CD14-positive monocyte (primary cell): ENCODE measurements at regions not wholly inside any gene's neighbourhood (a gene's known extent, or its start where the extent isn't known, plus 50 kb on each side); places are given as distances from the start of the nearest gene placed in this dataset.
"Not testable (repeated sequence)": the region's sequence is repeated elsewhere in the genome, so short reads cannot be mapped to it uniquely, and the experiment has no call there.

Experiments
- DNase-seq, 3 donors: peaks; one replicate each; pipeline ENCODE4 v3.0.0-alpha.2; 2011 to 2022
- H2AFZ ChIP-seq: 2 replicates; pipeline ENCODE4 v1.6.0; 2012; ENCODE audit warnings: mild to moderate bottlenecking, low read depth, low read length, inconsistent platforms; ENCODE audit not compliant: insufficient read depth, poor library complexity, severe bottlenecking
- H3K27ac ChIP-seq, 2 donors: 1 replicate in 1 of 2; 2 replicates in 1 of 2; pipeline ENCODE4 v1.5.1; 2012 to 2013; ENCODE audit warnings: low read length in 2 of 2, control low read depth in 1 of 2, inconsistent platforms in 1 of 2, low read depth in 1 of 2, mild to moderate bottlenecking in 1 of 2
- H3K27me3 ChIP-seq, 2 donors: one replicate each; pipeline versions ENCODE4 v1.6.0 to v1.6.1; 2011 to 2013; ENCODE audit warnings: low read length in 2 of 2; ENCODE audit not compliant: control insufficient read depth in 2 of 2, insufficient read depth in 2 of 2
- H3K36me3 ChIP-seq, 2 donors: replicated peaks in 1 of 2; 1 replicate in 1 of 2; 2 replicates in 1 of 2; pipeline versions ENCODE4 v1.5.1 to v1.6.1; 2012 to 2013; ENCODE audit warnings: low read length in 2 of 2, control low read depth in 1 of 2, inconsistent platforms in 1 of 2, mild to moderate bottlenecking in 1 of 2; ENCODE audit not compliant: insufficient read depth in 2 of 2, control insufficient read depth in 1 of 2
- H3K4me1 ChIP-seq, 2 donors: 1 replicate in 1 of 2; 2 replicates in 1 of 2; pipeline versions ENCODE4 v1.5.1 to v1.6.1; 2012 to 2013; ENCODE audit warnings: low read length in 2 of 2, control low read depth in 1 of 2, inconsistent platforms in 1 of 2, mild to moderate bottlenecking in 1 of 2, moderate library complexity in 1 of 2; ENCODE audit not compliant: insufficient read depth in 2 of 2, control insufficient read depth in 1 of 2
- H3K4me2 ChIP-seq: replicated peaks from 2 replicates; pipeline ENCODE3; 2012; ENCODE audit warnings: low read length, moderate library complexity, mild to moderate bottlenecking; ENCODE audit not compliant: poor library complexity, severe bottlenecking; ENCODE audit errors: extremely low read depth
- H3K4me3 ChIP-seq, 3 experiments: fragments of 200-600 bp in 1 of 3; sonication (generic) in 1 of 3; replicated peaks in 1 of 3; 1 replicate in 2 of 3; 2 replicates in 1 of 3; pipeline ENCODE4 v1.5.1; 2011 to 2013; ENCODE audit warnings: low read length in 3 of 3, mild to moderate bottlenecking in 3 of 3, control low read depth in 2 of 3, low read depth in 2 of 3, inconsistent platforms in 1 of 3, moderate library complexity in 1 of 3
- H3K79me2 ChIP-seq: 2 replicates; pipeline ENCODE4 v1.6.0; 2012; ENCODE audit warnings: mild to moderate bottlenecking, control low read depth, inconsistent platforms, low read length, moderate library complexity; ENCODE audit not compliant: insufficient read depth
- H3K9ac ChIP-seq: 2 replicates; pipeline ENCODE4 v1.6.0; 2017; ENCODE audit warnings: low read length, mild to moderate bottlenecking; ENCODE audit not compliant: insufficient read depth, poor library complexity, severe bottlenecking
- H3K9me3 ChIP-seq, 2 donors: replicated peaks in 1 of 2; 1 replicate in 1 of 2; 2 replicates in 1 of 2; pipeline versions ENCODE4 v1.5.1 to v1.6.1; 2012 to 2013; ENCODE audit warnings: low read length in 2 of 2, control low read depth in 1 of 2; ENCODE audit not compliant: control insufficient read depth in 1 of 2, insufficient read depth in 1 of 2
- H4K20me1 ChIP-seq: 2 replicates; pipeline ENCODE4 v1.6.0; 2012; ENCODE audit warnings: mild to moderate bottlenecking, low read length, control low read depth, moderate library complexity; ENCODE audit not compliant: insufficient read depth
- H3K27ac Mint-ChIP-seq, 7 donors: one replicate each; pipeline ENCODE4 v1.8.0; 2020; ENCODE audit warnings: mild to moderate bottlenecking in 7 of 7, mixed read lengths in 7 of 7, moderate library complexity in 6 of 7, inconsistent platforms in 2 of 7
- H3K27me3 Mint-ChIP-seq, 3 donors: one replicate each; pipeline ENCODE4 v1.8.0; 2021 to 2022; ENCODE audit warnings: low read depth in 3 of 3, mild to moderate bottlenecking in 3 of 3, mixed read lengths in 3 of 3, moderate library complexity in 3 of 3, inconsistent platforms in 1 of 3
- H3K36me3 Mint-ChIP-seq, 2 donors: one replicate each; pipeline ENCODE4 v1.8.0; 2020; ENCODE audit warnings: mixed read lengths in 2 of 2, inconsistent platforms in 1 of 2, mild to moderate bottlenecking in 1 of 2
- H3K4me1 Mint-ChIP-seq: one replicate; pipeline ENCODE4 v1.8.0; 2020; ENCODE audit warnings: mild to moderate bottlenecking, mixed read lengths
- H3K4me3 Mint-ChIP-seq, 2 donors: one replicate each; pipeline ENCODE4 v1.8.0; 2020; ENCODE audit warnings: mild to moderate bottlenecking in 2 of 2, mixed read lengths in 2 of 2, moderate library complexity in 1 of 2
- H3K9me3 Mint-ChIP-seq, 7 donors: one replicate each; pipeline ENCODE4 v1.8.0; 2020 to 2022; ENCODE audit warnings: mixed read lengths in 7 of 7, mild to moderate bottlenecking in 6 of 7, moderate library complexity in 6 of 7, inconsistent platforms in 2 of 7
- WGBS: methylation state at CpG from one replicate; pipeline ENCODE4 v1.1.5; 2013; ENCODE audit warnings: missing lambda C conversion rate; ENCODE audit not compliant: insufficient coverage; 5-methylcytosine and 5-hydroxymethylcytosine counted together
- intact Hi-C, 2 donors: fragments of 100-400 bp; cut with micrococcal nuclease; formaldehyde crosslinking; loops; one replicate each; pipeline versions ENCODE4 v1.15.0 to v1.15.1; 2023
- TF ChIP-seq, protein P1 (sequence below): fragments of 200-600 bp; IDR thresholded peaks from one replicate; pipeline ENCODE4 v1.8.0; 2022; ENCODE audit warnings: antibody characterized with exemption, mild to moderate bottlenecking

DNA sequence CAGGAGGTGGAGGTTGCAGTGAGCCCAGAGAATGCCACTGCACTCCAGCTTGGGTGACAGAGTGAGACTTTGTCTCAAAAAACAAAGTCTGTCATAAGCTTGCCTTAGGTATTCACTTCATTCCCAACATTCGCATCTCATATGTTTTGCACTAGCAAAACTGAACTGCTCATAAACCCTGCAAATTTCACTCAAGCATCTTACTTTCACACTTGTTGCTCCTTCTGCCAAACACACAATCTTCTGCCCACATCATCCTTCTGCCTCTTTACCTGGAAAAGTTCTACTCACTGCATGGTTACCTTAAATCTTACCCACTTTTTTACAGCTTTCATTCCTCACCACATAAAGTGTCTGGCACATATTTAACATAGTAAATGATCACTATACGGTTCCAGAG is 152.5 kb downstream of the USP22 start:
- H3K36me3 ChIP-seq: no peaks in the 10 kb centered on the region
- H3K9ac ChIP-seq: no peak overlapping the region
- H2AFZ ChIP-seq: no peak overlapping the region
- Mint-ChIP-seq H3K9me3 (no peaks in the 10 kb centered on the region), H3K4me1 (no peaks in the 10 kb centered on the region), H3K36me3 (no peaks in the 10 kb centered on the region), H3K4me3 (peak overlapping the region in 1 of 2 donors; percentile 2), H3K27ac (no peak overlapping the region), H3K27me3 (peaks cover 1 to 11% (median 4%) of the 10 kb centered on the region in 3 donors)
- no peaks in the 10 kb centered on the region for H4K20me1 ChIP-seq
- no peaks in the 10 kb centered on the region for H3K79me2 ChIP-seq
- WGBS: 100% methylated on average over 1 of the region's 2 CpGs
- TF ChIP-seq, protein P1, sequence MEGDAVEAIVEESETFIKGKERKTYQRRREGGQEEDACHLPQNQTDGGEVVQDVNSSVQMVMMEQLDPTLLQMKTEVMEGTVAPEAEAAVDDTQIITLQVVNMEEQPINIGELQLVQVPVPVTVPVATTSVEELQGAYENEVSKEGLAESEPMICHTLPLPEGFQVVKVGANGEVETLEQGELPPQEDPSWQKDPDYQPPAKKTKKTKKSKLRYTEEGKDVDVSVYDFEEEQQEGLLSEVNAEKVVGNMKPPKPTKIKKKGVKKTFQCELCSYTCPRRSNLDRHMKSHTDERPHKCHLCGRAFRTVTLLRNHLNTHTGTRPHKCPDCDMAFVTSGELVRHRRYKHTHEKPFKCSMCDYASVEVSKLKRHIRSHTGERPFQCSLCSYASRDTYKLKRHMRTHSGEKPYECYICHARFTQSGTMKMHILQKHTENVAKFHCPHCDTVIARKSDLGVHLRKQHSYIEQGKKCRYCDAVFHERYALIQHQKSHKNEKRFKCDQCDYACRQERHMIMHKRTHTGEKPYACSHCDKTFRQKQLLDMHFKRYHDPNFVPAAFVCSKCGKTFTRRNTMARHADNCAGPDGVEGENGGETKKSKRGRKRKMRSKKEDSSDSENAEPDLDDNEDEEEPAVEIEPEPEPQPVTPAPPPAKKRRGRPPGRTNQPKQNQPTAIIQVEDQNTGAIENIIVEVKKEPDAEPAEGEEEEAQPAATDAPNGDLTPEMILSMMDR: no peak
- H3K27ac ChIP-seq: no peak overlapping the region
- no peaks in the 10 kb centered on the region for H3K4me1 ChIP-seq
- no peak overlapping the region for H3K4me3 ChIP-seq
- intact Hi-C loops: no loop called here
- DNase-seq: no peak
- H3K9me3 ChIP-seq: no peaks in the 10 kb centered on the region
- H3K27me3 ChIP-seq: no peaks in the 10 kb centered on the region
- no peak overlapping the region for H3K4me2 ChIP-seq

GRCh38 chr17:20895426-20895825 is 147.4 kb downstream of the USP22 start:
- H3K9me3 ChIP-seq, H3K36me3 ChIP-seq, H3K27me3 Mint-ChIP-seq, H2AFZ ChIP-seq, H3K4me1 ChIP-seq, H3K79me2 ChIP-seq, H3K4me1 Mint-ChIP-seq, DNase-seq, H3K4me2 ChIP-seq, H3K9ac ChIP-seq, H4K20me1 ChIP-seq, H3K4me3 ChIP-seq, H3K27ac Mint-ChIP-seq, H3K4me3 Mint-ChIP-seq, H3K9me3 Mint-ChIP-seq, intact Hi-C loops, H3K27ac ChIP-seq, H3K27me3 ChIP-seq, H3K36me3 Mint-ChIP-seq: not testable (repeated sequence)
- 100% methylated on average over 1 of the region's 18 CpGs for WGBS
